ENCODE measurements at regions not wholly inside any gene's neighbourhood (a gene's known extent, or its start where the extent isn't known, plus 50 kb on each side); places are given as distances from the start of the nearest gene placed in this dataset.

DNA sequence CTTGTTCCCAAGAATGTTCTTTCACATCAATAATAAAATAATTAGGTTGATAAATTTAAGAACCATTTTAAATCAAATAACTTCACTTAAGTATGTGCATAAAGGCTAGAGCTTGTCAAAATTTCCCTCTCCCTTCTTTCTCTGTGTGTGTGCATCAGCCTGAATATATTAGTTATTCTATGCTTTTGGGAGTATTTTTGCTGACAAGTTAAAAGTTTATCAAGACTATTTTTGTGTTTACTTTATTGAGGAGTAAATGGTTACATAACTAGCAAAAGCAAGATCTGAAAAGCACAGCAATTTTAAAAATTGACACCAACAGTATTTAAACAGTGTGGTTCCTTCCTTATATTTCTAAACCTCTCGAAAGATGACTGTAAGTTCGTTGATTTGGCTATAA lies 261.7 kb downstream of the ISL1 start:
- TF ChIP-seq POLR2A (IDR thresholded peaks at IDR 0.05) (no peak), CTCF (IDR thresholded peaks at IDR 0.05) (no peak)

Data from lower leg skin (tissue), 3 donors.